ENCODE measurements at regions not wholly inside any gene's neighbourhood (a gene's known extent, or its start where the extent isn't known, plus 50 kb on each side); places are given as distances from the start of the nearest gene placed in this dataset.

- no peaks in the 10 kb centered on the region for H3K36me3 ChIP-seq
- no peaks in the 10 kb centered on the region for H3K4me1 ChIP-seq
- no peak overlapping the region for H3K4me3 ChIP-seq
- H3K9me3 ChIP-seq: peaks cover 0 to 20% (median 11%) of the 10 kb centered on the region in 3 donors
- TF ChIP-seq, protein P1, sequence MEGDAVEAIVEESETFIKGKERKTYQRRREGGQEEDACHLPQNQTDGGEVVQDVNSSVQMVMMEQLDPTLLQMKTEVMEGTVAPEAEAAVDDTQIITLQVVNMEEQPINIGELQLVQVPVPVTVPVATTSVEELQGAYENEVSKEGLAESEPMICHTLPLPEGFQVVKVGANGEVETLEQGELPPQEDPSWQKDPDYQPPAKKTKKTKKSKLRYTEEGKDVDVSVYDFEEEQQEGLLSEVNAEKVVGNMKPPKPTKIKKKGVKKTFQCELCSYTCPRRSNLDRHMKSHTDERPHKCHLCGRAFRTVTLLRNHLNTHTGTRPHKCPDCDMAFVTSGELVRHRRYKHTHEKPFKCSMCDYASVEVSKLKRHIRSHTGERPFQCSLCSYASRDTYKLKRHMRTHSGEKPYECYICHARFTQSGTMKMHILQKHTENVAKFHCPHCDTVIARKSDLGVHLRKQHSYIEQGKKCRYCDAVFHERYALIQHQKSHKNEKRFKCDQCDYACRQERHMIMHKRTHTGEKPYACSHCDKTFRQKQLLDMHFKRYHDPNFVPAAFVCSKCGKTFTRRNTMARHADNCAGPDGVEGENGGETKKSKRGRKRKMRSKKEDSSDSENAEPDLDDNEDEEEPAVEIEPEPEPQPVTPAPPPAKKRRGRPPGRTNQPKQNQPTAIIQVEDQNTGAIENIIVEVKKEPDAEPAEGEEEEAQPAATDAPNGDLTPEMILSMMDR (IDR thresholded peaks at IDR 0.05): no peak
- no peaks in the 10 kb centered on the region for H3K27me3 ChIP-seq
- H3K27ac ChIP-seq: no peak overlapping the region
- no peak for DNase-seq
- intact Hi-C loops (cut with DNase I; ENCODE audit: low total_unique reads): no loop called here
These were observed 191.8 kb downstream of the ADAM29 start for GRCh38 chr4:175109933-175110332.

GRCh38 chr4:175125410-175126068, 207.4 kb downstream of the ADAM29 start:
- Histone ChIP-seq H3K9me3 (peaks cover 0 to 12% (median 0%) of the 10 kb centered on the region in 3 donors), H3K27me3 (no peaks in the 10 kb centered on the region), H3K4me1 (peaks cover 0 to 13% (median 0%) of the 10 kb centered on the region in 4 donors), H3K4me3 (no peak overlapping the region), H3K27ac (no peak overlapping the region), H3K36me3 (no peaks in the 10 kb centered on the region)
- intact Hi-C loops (cut with DNase I; ENCODE audit: low total_unique reads): no loop called here
- TF ChIP-seq, protein P1 (IDR thresholded peaks at IDR 0.05): no peak
- no peak for DNase-seq

DNA sequence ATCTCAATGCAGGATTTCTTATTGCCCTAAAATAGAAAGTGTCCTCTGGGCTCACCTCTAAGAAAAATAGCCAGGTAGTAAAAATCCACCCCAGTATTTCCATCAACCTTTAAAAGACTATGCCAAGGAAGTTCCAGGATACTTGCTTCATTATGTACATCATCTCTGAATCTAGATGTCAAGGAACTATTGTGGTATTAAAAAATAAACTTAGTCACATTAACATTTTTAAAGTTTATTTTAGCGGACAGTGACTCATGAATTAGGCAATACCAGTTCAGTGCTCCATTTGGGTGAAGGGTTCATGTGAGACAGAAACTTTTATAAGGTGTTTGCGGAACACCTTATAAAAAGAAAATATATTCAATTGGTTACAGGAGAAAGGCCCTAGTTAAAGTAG, 209.2 kb downstream of the ADAM29 start:
- TF ChIP-seq, protein P1 (IDR thresholded peaks at IDR 0.05): no peak
- intact Hi-C loops (cut with DNase I; ENCODE audit: low total_unique reads): no loop called here
- no peak overlapping the region for H3K27ac ChIP-seq
- no peaks in the 10 kb centered on the region for H3K27me3 ChIP-seq
- no peak overlapping the region for H3K4me3 ChIP-seq
- DNase-seq: no peak
- peaks cover 0 to 5% (median 0%) of the 10 kb centered on the region in 3 donors for H3K9me3 ChIP-seq
- no peaks in the 10 kb centered on the region for H3K36me3 ChIP-seq
- H3K4me1 ChIP-seq: peaks cover 0 to 13% (median 0%) of the 10 kb centered on the region in 4 donors

- Histone ChIP-seq H3K27me3 (no peaks in the 10 kb centered on the region), H3K4me3 (no peak overlapping the region), H3K27ac (no peak overlapping the region), H3K4me1 (peaks cover 0 to 13% (median 0%) of the 10 kb centered on the region in 4 donors), H3K36me3 (no peaks in the 10 kb centered on the region), H3K9me3 (peaks cover 0 to 5% (median 0%) of the 10 kb centered on the region in 3 donors)
- intact Hi-C loops (cut with DNase I; ENCODE audit: low total_unique reads): no loop called here
- TF ChIP-seq, protein P1 (IDR thresholded peaks at IDR 0.05): no peak
- no peak for DNase-seq
These were observed 211.6 kb downstream of the ADAM29 start for GRCh38 chr4:175129797-175130196.

- H3K4me3 ChIP-seq: no peak overlapping the region
- no peaks in the 10 kb centered on the region for H3K36me3 ChIP-seq
- no peak overlapping the region for H3K27ac ChIP-seq
- DNase-seq: no peak
- intact Hi-C loops (cut with DNase I; ENCODE audit: low total_unique reads): no loop called here
- TF ChIP-seq, protein P1 (IDR thresholded peaks at IDR 0.05): no peak
- H3K27me3 ChIP-seq: no peaks in the 10 kb centered on the region
- no peaks in the 10 kb centered on the region for H3K9me3 ChIP-seq
- H3K4me1 ChIP-seq: no peaks in the 10 kb centered on the region
These were observed 221.0 kb downstream of the ADAM29 start for GRCh38 chr4:175139205-175139604.
